ENCODE measurements at regions not wholly inside any gene's neighbourhood (a gene's known extent, or its start where the extent isn't known, plus 50 kb on each side); places are given as distances from the start of the nearest gene placed in this dataset.

- H3K36me3 ChIP-seq (ENCODE audit: control insufficient read depth in 1 of 2, insufficient read depth in 2 of 2, low read length in 2 of 2): no peaks in the 10 kb centered on the region
These were observed 331.6 kb upstream of the DUSP10 start for GRCh38 chr1:222073307-222073995.

More at GRCh38 chr1:222073307-222073995, 331.6 kb upstream of the DUSP10 start:
- BruUV-seq (replicated peaks): no TSS peak
- Histone ChIP-seq H3K79me2 (ENCODE audit: insufficient read depth, low read length) (no peaks in the 10 kb centered on the region), H3K9me3 (ENCODE audit: control insufficient read depth in 1 of 2, insufficient read depth in 1 of 2, low read depth in 1 of 2, low read length in 2 of 2) (no peaks in the 10 kb centered on the region), H3K4me2 (ENCODE audit: low read length) (no peak overlapping the region), H2AFZ (ENCODE audit: low read depth, low read length, poor library complexity, severe bottlenecking) (no peak overlapping the region), H3K9ac (ENCODE audit: low read length) (no peak overlapping the region), H3K27ac (ENCODE audit: low read depth, low read length) (no peak overlapping the region), H3K4me1 (ENCODE audit: control insufficient read depth in 1 of 2, insufficient read depth in 2 of 2, low read length in 2 of 2) (no peaks in the 10 kb centered on the region), H3K9me2 (ENCODE audit: insufficient read depth) (no peaks in the 10 kb centered on the region), H4K20me1 (ENCODE audit: insufficient read depth) (no peaks in the 10 kb centered on the region), H3K27me3 (ENCODE audit: insufficient read depth, low read length) (no peaks in the 10 kb centered on the region), H3K4me3 (replicated peaks in 1 of 2; ENCODE audit: low read depth in 1 of 2, low read length in 2 of 2) (no peak overlapping the region)
- no peak for DNase-seq (ENCODE audit: low read depth, low spot score)
- TF ChIP-seq ZFX (IDR thresholded peaks at IDR 0.05): no peak
- TF ChIP-seq CEBPB (IDR thresholded peaks at IDR 0.05; ENCODE audit: low read depth): no peak
- TF ChIP-seq MAX (IDR thresholded peaks at IDR 0.05): no peak
- TF ChIP-seq EGR1 (IDR thresholded peaks at IDR 0.05; ENCODE audit: low read depth): no peak
- TF ChIP-seq REST (IDR thresholded peaks at IDR 0.05; ENCODE audit: low read depth): no peak
- no peak for TF ChIP-seq TCF7L2 (IDR thresholded peaks at IDR 0.05; ENCODE audit: borderline replicate concordance, extremely low read depth, insufficient read depth, insufficient read length)
- RAD21 ChIA-PET (ENCODE audit: low non-redundant PET in 1 of 2, low total read pairs in 2 of 2, uncharacterized antibody in 2 of 2, unreplicated experiment in 2 of 2): no interaction called here
- CTCF ChIA-PET: no interaction called here
- POLR2A ChIA-PET: no interaction called here
- no peak for ATAC-seq
- intact Hi-C loops (cut with micrococcal nuclease): no loop called here

Data from HCT116 (cell line).